Neural cell (in vitro differentiated cells): ENCODE measurements at regions not wholly inside any gene's neighbourhood (a gene's known extent, or its start where the extent isn't known, plus 50 kb on each side); places are given as distances from the start of the nearest gene placed in this dataset.

Source experiments
- H2AFZ ChIP-seq: fragments of 200-600, 300-800 bp; sonication (generic), shearing (Covaris generic); 2 replicates; pipeline ENCODE4 v1.6.0; 2014; ENCODE audit warnings: low read depth, mild to moderate bottlenecking, antibody characterized with exemption, low read length, moderate library complexity
- H3F3A ChIP-seq: fragments of 200-600 bp; shearing (Covaris generic); 2 replicates; pipeline ENCODE4 v1.6.1; 2016; ENCODE audit warnings: mild to moderate bottlenecking, moderate library complexity, mixed read lengths, antibody characterized with exemption, low read length; ENCODE audit not compliant: insufficient read depth, poor library complexity, severe bottlenecking
- H3K27ac ChIP-seq: fragments of 200-600, 300-800 bp; sonication (generic), shearing (Covaris generic); 2 replicates; pipeline ENCODE4 v1.5.1; 2014; ENCODE audit warnings: mild to moderate bottlenecking, low read length, moderate library complexity
- H3K27me3 ChIP-seq: fragments of 300-800, 200-600 bp; sonication (generic), shearing (Covaris generic); 2 replicates; pipeline ENCODE4 v1.6.0; 2014; ENCODE audit warnings: mild to moderate bottlenecking, low read depth, low read length, moderate library complexity; ENCODE audit not compliant: insufficient read depth
- H3K36me3 ChIP-seq: fragments of 300-800, 200-600 bp; sonication (generic), shearing (Covaris generic); 2 replicates; pipeline ENCODE4 v1.5.1; 2014; ENCODE audit warnings: mild to moderate bottlenecking, antibody characterized with exemption, low read length, moderate library complexity; ENCODE audit not compliant: insufficient read depth
- H3K4me2 ChIP-seq: fragments of 300-800, 200-600 bp; sonication (generic), shearing (Covaris generic); 2 replicates; pipeline ENCODE4 v1.6.0; 2014; ENCODE audit warnings: mild to moderate bottlenecking, low read length
- H3K4me3 ChIP-seq: fragments of 300-800, 200-600 bp; sonication (generic), shearing (Covaris generic); 2 replicates; pipeline ENCODE4 v1.5.1; 2014; ENCODE audit warnings: mild to moderate bottlenecking, low read length, moderate library complexity
- H3K79me2 ChIP-seq: fragments of 200-600 bp; shearing (Covaris generic); replicated peaks from 2 replicates; pipeline ENCODE4 v1.6.0; 2014; ENCODE audit warnings: mild to moderate bottlenecking, low read length, moderate library complexity; ENCODE audit not compliant: insufficient read depth
- H3K9ac ChIP-seq: fragments of 300-800, 200-600 bp; sonication (generic), shearing (Covaris generic); 2 replicates; pipeline ENCODE4 v1.6.1; 2016; ENCODE audit warnings: mild to moderate bottlenecking, low read length, mixed read lengths
- H3K9me2 ChIP-seq: fragments of 200-600 bp; shearing (Covaris generic); 2 replicates; pipeline ENCODE4 v1.6.1; 2016; ENCODE audit warnings: mild to moderate bottlenecking, low read length, mixed read lengths; ENCODE audit not compliant: insufficient read depth
- H3K9me3 ChIP-seq: fragments of 200-600, 300-800 bp; sonication (generic), shearing (Covaris generic); 2 replicates; pipeline ENCODE4 v1.6.1; 2016; ENCODE audit warnings: mild to moderate bottlenecking, mixed run types, low read length, moderate library complexity, mixed read lengths
- H4K20me1 ChIP-seq: fragments of 200-600 bp; shearing (Covaris generic); 2 replicates; pipeline ENCODE4 v1.6.1; 2016; ENCODE audit warnings: mild to moderate bottlenecking, mixed run types; ENCODE audit not compliant: insufficient read depth
- CTCF ChIP-seq: fragments of 450-650 bp; IDR thresholded peaks from 2 replicates; pipeline ENCODE4 v1.5.1; 2014; ENCODE audit warnings: antibody characterized with exemption, mild to moderate bottlenecking, moderate library complexity; ENCODE audit not compliant: poor library complexity, severe bottlenecking
- EP300 ChIP-seq: fragments of 450-650 bp; conservative IDR thresholded peaks from 2 replicates; pipeline ENCODE4 v1.6.1; 2014; ENCODE audit warnings: antibody characterized with exemption, mild to moderate bottlenecking, moderate library complexity; ENCODE audit not compliant: poor library complexity, severe bottlenecking
- EZH2 ChIP-seq: fragments of 200-600, 300-800 bp; shearing (Covaris generic), sonication (generic); IDR thresholded peaks from 2 replicates; pipeline ENCODE4 v1.6.1; 2014; ENCODE audit warnings: antibody characterized with exemption, low read length, borderline replicate concordance, mild to moderate bottlenecking; ENCODE audit not compliant: insufficient read depth, poor library complexity, severe bottlenecking
- MXI1 ChIP-seq: fragments of 450-650 bp; conservative IDR thresholded peaks from 2 replicates; pipeline ENCODE4 v1.6.1; 2014; ENCODE audit warnings: antibody characterized with exemption, mild to moderate bottlenecking; ENCODE audit not compliant: poor library complexity, severe bottlenecking
- POLR2AphosphoS5 ChIP-seq: IDR thresholded peaks from 2 replicates; pipeline ENCODE4 v1.6.1; 2012
- RAD21 ChIP-seq: fragments of 450-650 bp; conservative IDR thresholded peaks from 2 replicates; pipeline ENCODE4 v1.6.1; 2014; ENCODE audit warnings: antibody characterized with exemption, mild to moderate bottlenecking, moderate library complexity
- REST ChIP-seq: IDR thresholded peaks from 2 replicates; pipeline ENCODE4 v1.6.1; 2012; ENCODE audit warnings: borderline replicate concordance
- SMC3 ChIP-seq: fragments of 450-650 bp; conservative IDR thresholded peaks from 2 replicates; pipeline ENCODE4 v1.6.1; 2014; ENCODE audit warnings: antibody characterized with exemption, mild to moderate bottlenecking, moderate library complexity; ENCODE audit not compliant: poor library complexity
- TAF1 ChIP-seq: IDR thresholded peaks from 2 replicates; pipeline ENCODE4 v1.6.1; 2012; ENCODE audit warnings: low read depth

- no peak overlapping the region for H3K4me3 ChIP-seq
- no peak overlapping the region for H2AFZ ChIP-seq
- H4K20me1 ChIP-seq: no peaks in the 10 kb centered on the region
- TF ChIP-seq RAD21 (no peak), EP300 (no peak), CTCF (no peak), REST (no peak), SMC3 (no peak), TAF1 (no peak)
- no peaks in the 10 kb centered on the region for H3K9me2 ChIP-seq
- no peak overlapping the region for H3K27ac ChIP-seq
- H3K27me3 ChIP-seq: no peaks in the 10 kb centered on the region
- no peaks in the 10 kb centered on the region for H3K36me3 ChIP-seq
- H3F3A ChIP-seq: no peaks in the 10 kb centered on the region
- H3K9me3 ChIP-seq: no peaks in the 10 kb centered on the region
- H3K9ac ChIP-seq: no peak overlapping the region
- H3K4me2 ChIP-seq: no peak overlapping the region
- H3K79me2 ChIP-seq: no peaks in the 10 kb centered on the region
Observed at GRCh38 chr9:119986713-119987112, 593.3 kb downstream of the CDK5RAP2 start.

- Histone ChIP-seq H3K9ac (no peak overlapping the region), H3K27me3 (no peaks in the 10 kb centered on the region), H3K9me2 (no peaks in the 10 kb centered on the region), H3K79me2 (no peaks in the 10 kb centered on the region), H2AFZ (no peak overlapping the region), H3K36me3 (no peaks in the 10 kb centered on the region), H3F3A (no peaks in the 10 kb centered on the region), H3K9me3 (no peaks in the 10 kb centered on the region), H4K20me1 (no peaks in the 10 kb centered on the region), H3K4me2 (no peak overlapping the region), H3K27ac (no peak overlapping the region), H3K4me3 (no peak overlapping the region)
- TF ChIP-seq REST: no peak
- TF ChIP-seq SMC3: no peak
- TF ChIP-seq EP300: no peak
- TF ChIP-seq TAF1: no peak
- TF ChIP-seq EZH2: no peak
- TF ChIP-seq RAD21: no peak
- TF ChIP-seq CTCF: no peak
- no peak for TF ChIP-seq POLR2AphosphoS5
- no peak for TF ChIP-seq MXI1
Observed at GRCh38 chr9:119986205-119986604, 593.8 kb downstream of the CDK5RAP2 start.
